ENCODE measurements at regions not wholly inside any gene's neighbourhood (a gene's known extent, or its start where the extent isn't known, plus 50 kb on each side); places are given as distances from the start of the nearest gene placed in this dataset.
A peak's percentile ranks its signal among the peaks of the same experiment; 100 is the strongest.

GRCh38 chr2:66805016-66805865 is 370.3 kb downstream of the MEIS1 start:
- no peaks in the 10 kb centered on the region for H3K36me3 Mint-ChIP-seq (ENCODE audit: low read depth)
- peak overlapping the region; percentile 67 for H3K27ac Mint-ChIP-seq
- TF ChIP-seq, protein P1, sequence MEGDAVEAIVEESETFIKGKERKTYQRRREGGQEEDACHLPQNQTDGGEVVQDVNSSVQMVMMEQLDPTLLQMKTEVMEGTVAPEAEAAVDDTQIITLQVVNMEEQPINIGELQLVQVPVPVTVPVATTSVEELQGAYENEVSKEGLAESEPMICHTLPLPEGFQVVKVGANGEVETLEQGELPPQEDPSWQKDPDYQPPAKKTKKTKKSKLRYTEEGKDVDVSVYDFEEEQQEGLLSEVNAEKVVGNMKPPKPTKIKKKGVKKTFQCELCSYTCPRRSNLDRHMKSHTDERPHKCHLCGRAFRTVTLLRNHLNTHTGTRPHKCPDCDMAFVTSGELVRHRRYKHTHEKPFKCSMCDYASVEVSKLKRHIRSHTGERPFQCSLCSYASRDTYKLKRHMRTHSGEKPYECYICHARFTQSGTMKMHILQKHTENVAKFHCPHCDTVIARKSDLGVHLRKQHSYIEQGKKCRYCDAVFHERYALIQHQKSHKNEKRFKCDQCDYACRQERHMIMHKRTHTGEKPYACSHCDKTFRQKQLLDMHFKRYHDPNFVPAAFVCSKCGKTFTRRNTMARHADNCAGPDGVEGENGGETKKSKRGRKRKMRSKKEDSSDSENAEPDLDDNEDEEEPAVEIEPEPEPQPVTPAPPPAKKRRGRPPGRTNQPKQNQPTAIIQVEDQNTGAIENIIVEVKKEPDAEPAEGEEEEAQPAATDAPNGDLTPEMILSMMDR (IDR thresholded peaks at IDR 0.05) = no peak
- H3K9me3 Mint-ChIP-seq = peaks cover 5% of the 10 kb centered on the region
- H3K4me3 Mint-ChIP-seq = no peak overlapping the region
- DNase-seq = no peak
- H3K4me1 Mint-ChIP-seq = peaks cover 26% of the 10 kb centered on the region
- H3K27me3 Mint-ChIP-seq (ENCODE audit: low read depth, poor library complexity) = peaks cover 3% of the 10 kb centered on the region

- H3K9me3 Mint-ChIP-seq = peaks cover 5% of the 10 kb centered on the region
- peak overlapping the region; percentile 36 for H3K27ac Mint-ChIP-seq
- DNase-seq = no peak
- no peak overlapping the region for H3K4me3 Mint-ChIP-seq
- peaks cover 26% of the 10 kb centered on the region for H3K4me1 Mint-ChIP-seq
- peaks cover 3% of the 10 kb centered on the region for H3K27me3 Mint-ChIP-seq (ENCODE audit: low read depth, poor library complexity)
- no peaks in the 10 kb centered on the region for H3K36me3 Mint-ChIP-seq (ENCODE audit: low read depth)
- TF ChIP-seq, protein P1 (IDR thresholded peaks at IDR 0.05) = no peak
These were observed 371.0 kb downstream of the MEIS1 start for GRCh38 chr2:66805968-66806367.

DNA sequence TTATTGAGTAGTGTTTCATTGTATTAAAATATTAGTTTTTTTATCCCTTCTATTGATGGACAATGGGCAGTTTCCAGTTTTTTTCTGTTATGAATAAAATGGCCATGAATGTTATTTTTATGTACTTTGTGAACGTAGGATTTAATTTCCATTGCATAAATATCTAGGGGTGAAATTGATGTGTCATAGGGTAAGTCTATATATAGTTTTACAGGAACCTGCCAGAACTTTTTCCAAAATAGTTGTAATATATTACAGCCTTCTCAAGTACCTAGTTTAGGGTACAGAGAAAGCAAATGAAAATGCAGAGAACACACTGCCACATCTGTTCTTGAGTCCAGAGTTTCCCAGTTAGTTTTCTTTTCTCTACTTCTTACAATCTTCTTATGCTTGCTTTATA is 378.6 kb downstream of the MEIS1 start:
- Mint-ChIP-seq H3K9me3 (peaks cover 13% of the 10 kb centered on the region), H3K27me3 (ENCODE audit: low read depth, poor library complexity) (peaks cover 3% of the 10 kb centered on the region), H3K36me3 (ENCODE audit: low read depth) (peaks cover 7% of the 10 kb centered on the region), H3K4me3 (no peak overlapping the region), H3K4me1 (peaks cover 7% of the 10 kb centered on the region), H3K27ac (no peak overlapping the region)
- DNase-seq = no peak
- TF ChIP-seq, protein P1 (IDR thresholded peaks at IDR 0.05) = no peak

- peaks cover 12% of the 10 kb centered on the region for H3K36me3 Mint-ChIP-seq (ENCODE audit: low read depth)
- no peak for DNase-seq
- peaks cover 18% of the 10 kb centered on the region for H3K9me3 Mint-ChIP-seq
- TF ChIP-seq, protein P1 (IDR thresholded peaks at IDR 0.05) = no peak
- peaks cover 7% of the 10 kb centered on the region for H3K4me1 Mint-ChIP-seq
- H3K27ac Mint-ChIP-seq = no peak overlapping the region
- H3K4me3 Mint-ChIP-seq = no peak overlapping the region
- peaks cover 3% of the 10 kb centered on the region for H3K27me3 Mint-ChIP-seq (ENCODE audit: low read depth, poor library complexity)
These were observed 379.1 kb downstream of the MEIS1 start for GRCh38 chr2:66813976-66814375.

DNA sequence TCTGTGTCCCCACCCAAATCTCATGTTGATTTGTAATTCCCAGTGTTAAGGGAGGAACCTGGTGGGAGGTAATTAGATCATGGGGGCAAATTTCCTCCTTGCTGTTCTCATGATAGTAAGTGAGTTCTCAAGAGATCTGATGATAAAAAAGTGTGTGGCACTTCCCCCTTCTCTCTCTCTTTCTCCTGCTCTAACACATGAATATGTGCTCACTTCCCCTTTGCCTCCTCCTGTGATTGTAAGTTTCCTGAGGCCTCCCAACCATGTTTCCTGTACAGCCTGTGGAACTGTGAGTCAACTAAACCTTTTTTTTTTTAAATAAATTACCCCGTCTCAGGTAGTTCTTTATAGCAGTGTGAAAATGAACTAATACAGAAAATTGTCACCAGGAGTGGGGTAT is 380.0 kb downstream of the MEIS1 start:
- Mint-ChIP-seq H3K27ac (peak overlapping the region; percentile 84), H3K4me1 (peaks cover 7% of the 10 kb centered on the region), H3K27me3 (ENCODE audit: low read depth, poor library complexity) (peaks cover 3% of the 10 kb centered on the region), H3K9me3 (peaks cover 27% of the 10 kb centered on the region), H3K4me3 (no peak overlapping the region), H3K36me3 (ENCODE audit: low read depth) (peaks cover 21% of the 10 kb centered on the region)
- TF ChIP-seq, protein P1 (IDR thresholded peaks at IDR 0.05) = no peak
- DNase-seq = no peak

GRCh38 chr2:66815886-66816285 is 381.0 kb downstream of the MEIS1 start:
- no peak for DNase-seq
- TF ChIP-seq, protein P1 (IDR thresholded peaks at IDR 0.05) = no peak
- Mint-ChIP-seq H3K27me3 (ENCODE audit: low read depth, poor library complexity) (peaks cover 7% of the 10 kb centered on the region), H3K4me3 (no peak overlapping the region), H3K4me1 (peaks cover 7% of the 10 kb centered on the region), H3K36me3 (ENCODE audit: low read depth) (peaks cover 24% of the 10 kb centered on the region), H3K27ac (no peak overlapping the region), H3K9me3 (peaks cover 34% of the 10 kb centered on the region)

Measured in nephron progenitor cell (in vitro differentiated cells).